Karpas-422 (cell line): ENCODE measurements at regions not wholly inside any gene's neighbourhood (a gene's known extent, or its start where the extent isn't known, plus 50 kb on each side); places are given as distances from the start of the nearest gene placed in this dataset.
"Not testable (repeated sequence)": the region's sequence is repeated elsewhere in the genome, so short reads cannot be mapped to it uniquely, and the experiment has no call there.

Experiments
- DNase-seq: peaks from one replicate; pipeline ENCODE4 v3.0.0-alpha.2; 2015
- H2AFZ ChIP-seq: fragments of 200-600 bp; sonication (generic); 2 replicates; pipeline ENCODE4 v1.6.1; 2014; ENCODE audit warnings: antibody characterized with exemption, low read length, mixed read lengths
- H3K27ac ChIP-seq: fragments of 200-600 bp; sonication (generic); 2 replicates; pipeline ENCODE4 v1.5.1; 2014; ENCODE audit warnings: mild to moderate bottlenecking, low read length, moderate library complexity
- H3K27me3 ChIP-seq: fragments of 200-600 bp; sonication (generic); 2 replicates; pipeline ENCODE4 v1.6.1; 2014; ENCODE audit warnings: low read length, mixed read lengths
- H3K36me3 ChIP-seq: fragments of 200-600 bp; sonication (generic); 2 replicates; pipeline ENCODE4 v1.6.1; 2014; ENCODE audit warnings: low read length, mixed read lengths; ENCODE audit not compliant: insufficient read depth
- H3K4me1 ChIP-seq: fragments of 200-600 bp; sonication (generic); 2 replicates; pipeline ENCODE4 v1.6.1; 2014; ENCODE audit warnings: mild to moderate bottlenecking, low read length, mixed read lengths
- H3K4me2 ChIP-seq: fragments of 200-600 bp; sonication (generic); 2 replicates; pipeline ENCODE4 v1.6.1; 2014; ENCODE audit warnings: low read length, low read depth, mild to moderate bottlenecking; ENCODE audit not compliant: poor library complexity, severe bottlenecking
- H3K4me3 ChIP-seq: fragments of 200-600 bp; sonication (generic); 2 replicates; pipeline ENCODE4 v1.5.1; 2014; ENCODE audit warnings: mild to moderate bottlenecking, antibody characterized with exemption, low read length, mixed read lengths
- H3K79me2 ChIP-seq: fragments of 200-600 bp; sonication (generic); 2 replicates; pipeline ENCODE4 v1.6.1; 2014; ENCODE audit warnings: mild to moderate bottlenecking, low read length, mixed read lengths
- H3K9ac ChIP-seq: fragments of 200-600 bp; sonication (generic); 2 replicates; pipeline ENCODE4 v1.6.0; 2014; ENCODE audit warnings: low read length
- H3K9me2 ChIP-seq: fragments of 200-600 bp; sonication (generic), shearing (Covaris generic); replicated peaks from 2 replicates; pipeline ENCODE4 v1.6.0; 2014; ENCODE audit warnings: mild to moderate bottlenecking, low read length, moderate library complexity; ENCODE audit not compliant: insufficient read depth
- H3K9me3 ChIP-seq: fragments of 300-700, 200-600 bp; sonication (generic); 2 replicates; pipeline ENCODE4 v1.6.1; 2014; ENCODE audit warnings: low read length, mixed read lengths
- H4K20me1 ChIP-seq: fragments of 200-600 bp; sonication (generic); 2 replicates; pipeline ENCODE4 v1.6.1; 2014; ENCODE audit warnings: mild to moderate bottlenecking, antibody characterized with exemption, low read length, low read depth; ENCODE audit not compliant: insufficient read depth

GRCh38 chr5:121049971-121050370 is 585.9 kb downstream of the PRR16 start:
- Histone ChIP-seq H3K9me3 (peaks cover 2% of the 10 kb centered on the region), H3K9ac (no peak overlapping the region), H4K20me1 (no peaks in the 10 kb centered on the region), H3K4me1 (no peaks in the 10 kb centered on the region), H3K4me2 (no peak overlapping the region), H3K27ac (no peak overlapping the region), H2AFZ (no peak overlapping the region), H3K36me3 (no peaks in the 10 kb centered on the region), H3K79me2 (no peaks in the 10 kb centered on the region), H3K27me3 (no peaks in the 10 kb centered on the region), H3K4me3 (no peak overlapping the region), H3K9me2 (no peaks in the 10 kb centered on the region)
- DNase-seq, result no peak

- H3K4me2 ChIP-seq, result no peak overlapping the region
- DNase-seq, result no peak
- H4K20me1 ChIP-seq, result no peaks in the 10 kb centered on the region
- H3K36me3 ChIP-seq, result no peaks in the 10 kb centered on the region
- no peak overlapping the region for H3K27ac ChIP-seq
- no peaks in the 10 kb centered on the region for H3K4me1 ChIP-seq
- no peaks in the 10 kb centered on the region for H3K79me2 ChIP-seq
- no peak overlapping the region for H2AFZ ChIP-seq
- no peak overlapping the region for H3K4me3 ChIP-seq
- no peaks in the 10 kb centered on the region for H3K27me3 ChIP-seq
- H3K9ac ChIP-seq, result no peak overlapping the region
- no peaks in the 10 kb centered on the region; the same call in 1 of the 2 replicates for H3K9me3 ChIP-seq
- H3K9me2 ChIP-seq, result 0 out of 2 replicates have a peak, but pooled peaks cover 7% of the 10 kb centered on the region
Measured at GRCh38 chr5:121053055-121053985, 589.2 kb downstream of the PRR16 start.

DNA sequence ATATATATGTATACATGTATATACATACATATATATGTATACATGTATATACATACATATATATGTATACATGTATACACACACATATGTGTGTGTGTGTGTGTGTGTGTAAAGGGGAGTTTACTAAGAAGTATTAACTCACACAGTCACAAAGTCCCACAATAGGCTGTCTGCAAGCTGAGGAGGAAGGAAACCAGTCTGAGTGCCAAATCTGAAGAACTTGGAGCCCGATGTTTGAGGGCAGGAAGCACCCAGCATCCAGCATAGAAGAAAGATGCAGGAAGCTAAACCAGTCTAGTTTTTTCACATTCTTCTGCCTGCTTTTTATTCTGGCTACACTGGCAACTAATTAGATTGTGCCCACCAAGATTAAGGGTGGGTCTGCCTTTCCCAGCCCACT is 591.5 kb downstream of the PRR16 start:
- Histone ChIP-seq H4K20me1 (no peaks in the 10 kb centered on the region), H3K27ac (no peak overlapping the region), H3K9ac (no peak overlapping the region), H3K9me2 (0 out of 2 replicates have a peak, but pooled peaks cover 7% of the 10 kb centered on the region), H3K4me3 (no peak overlapping the region), H3K36me3 (no peaks in the 10 kb centered on the region), H2AFZ (no peak overlapping the region), H3K27me3 (no peaks in the 10 kb centered on the region), H3K4me2 (no peak overlapping the region), H3K79me2 (no peaks in the 10 kb centered on the region), H3K9me3 (peaks cover 4% of the 10 kb centered on the region), H3K4me1 (no peaks in the 10 kb centered on the region)
- no peak for DNase-seq

- not testable (repeated sequence) for H3K4me1 ChIP-seq, H3K36me3 ChIP-seq, H3K27me3 ChIP-seq, H3K4me3 ChIP-seq, H4K20me1 ChIP-seq, H3K9ac ChIP-seq, H2AFZ ChIP-seq, H3K79me2 ChIP-seq, H3K27ac ChIP-seq, H3K9me2 ChIP-seq, DNase-seq, H3K4me2 ChIP-seq
- H3K9me3 ChIP-seq, result peaks cover 11% of the 10 kb centered on the region; the same call in 1 of the 2 replicates
Measured at GRCh38 chr5:121064241-121064640, 600.1 kb downstream of the PRR16 start.

DNA sequence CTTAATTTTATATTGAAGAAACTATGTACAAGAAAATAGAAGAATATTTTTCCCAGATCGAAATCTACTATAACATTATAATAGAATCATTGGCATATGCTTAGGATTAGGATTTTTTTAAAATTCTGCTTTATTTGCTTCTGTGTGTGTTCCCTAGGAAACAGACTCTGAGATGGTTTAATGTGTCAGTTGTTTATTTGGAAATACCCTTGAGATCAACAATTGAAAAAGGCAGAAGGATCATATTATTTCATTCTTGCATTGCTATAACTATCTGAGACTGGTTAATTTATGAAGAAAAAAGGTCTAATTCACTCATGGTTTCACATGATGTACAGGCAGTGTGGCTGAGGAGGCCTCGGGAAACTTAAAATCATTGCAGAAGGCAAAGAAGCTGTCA is 622.6 kb downstream of the PRR16 start:
- no peaks in the 10 kb centered on the region for H4K20me1 ChIP-seq
- peaks cover 7% of the 10 kb centered on the region for H3K9me3 ChIP-seq
- H3K4me3 ChIP-seq, result no peak overlapping the region
- no peak overlapping the region for H3K27ac ChIP-seq
- no peaks in the 10 kb centered on the region for H3K9me2 ChIP-seq
- no peak overlapping the region for H2AFZ ChIP-seq
- H3K79me2 ChIP-seq, result no peaks in the 10 kb centered on the region
- H3K4me2 ChIP-seq, result no peak overlapping the region
- H3K27me3 ChIP-seq, result no peaks in the 10 kb centered on the region
- H3K36me3 ChIP-seq, result no peaks in the 10 kb centered on the region
- no peaks in the 10 kb centered on the region for H3K4me1 ChIP-seq
- DNase-seq, result no peak
- no peak overlapping the region for H3K9ac ChIP-seq

- no peaks in the 10 kb centered on the region for H4K20me1 ChIP-seq
- no peaks in the 10 kb centered on the region; the same call in 1 of the 2 replicates for H3K9me2 ChIP-seq
- DNase-seq, result no peak
Measured at GRCh38 chr5:121087560-121087959, 623.5 kb downstream of the PRR16 start.

DNA sequence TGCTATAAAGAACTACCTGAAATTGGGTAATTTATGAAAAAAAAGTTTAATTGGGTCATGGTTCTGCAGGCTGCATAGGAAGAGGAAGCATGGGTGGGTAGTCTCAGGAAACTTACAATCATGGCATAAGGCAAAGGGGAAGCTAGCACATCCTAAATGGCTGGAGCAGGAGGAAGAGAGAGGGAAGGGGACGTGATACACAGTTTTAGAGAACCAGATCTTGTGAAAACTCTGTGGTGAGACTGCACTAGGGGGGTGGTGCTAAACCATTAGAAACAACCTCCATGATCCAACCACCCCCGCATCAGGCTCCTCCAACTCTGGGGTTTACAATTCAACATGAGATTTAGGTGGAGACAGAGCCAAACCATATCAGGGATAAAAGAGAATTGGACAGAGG is 624.2 kb downstream of the PRR16 start:
- H3K4me2 ChIP-seq, result no peak overlapping the region
- H3K27me3 ChIP-seq, result no peaks in the 10 kb centered on the region
- no peak for DNase-seq
- no peaks in the 10 kb centered on the region for H3K36me3 ChIP-seq
- no peak overlapping the region for H3K27ac ChIP-seq
- H3K4me3 ChIP-seq, result no peak overlapping the region
- H3K4me1 ChIP-seq, result no peaks in the 10 kb centered on the region
- no peaks in the 10 kb centered on the region for H4K20me1 ChIP-seq
- H3K9ac ChIP-seq, result no peak overlapping the region
- peaks cover 7% of the 10 kb centered on the region for H3K9me3 ChIP-seq
- H3K79me2 ChIP-seq, result no peaks in the 10 kb centered on the region
- no peak overlapping the region for H2AFZ ChIP-seq
- H3K9me2 ChIP-seq, result no peaks in the 10 kb centered on the region; the same call in 1 of the 2 replicates

More at GRCh38 chr5:121087560-121087959, 623.5 kb downstream of the PRR16 start:
- no peak overlapping the region for H3K4me3 ChIP-seq
- no peaks in the 10 kb centered on the region for H3K4me1 ChIP-seq
- no peaks in the 10 kb centered on the region for H3K27me3 ChIP-seq
- no peaks in the 10 kb centered on the region for H3K79me2 ChIP-seq
- H3K9me3 ChIP-seq, result peaks cover 7% of the 10 kb centered on the region
- H3K4me2 ChIP-seq, result no peak overlapping the region
- no peak overlapping the region for H2AFZ ChIP-seq
- no peak overlapping the region for H3K9ac ChIP-seq
- no peak overlapping the region for H3K27ac ChIP-seq
- H3K36me3 ChIP-seq, result no peaks in the 10 kb centered on the region

GRCh38 chr5:121090822-121091221 is 626.7 kb downstream of the PRR16 start:
- H3K27me3 ChIP-seq, result no peaks in the 10 kb centered on the region
- no peak overlapping the region for H3K4me2 ChIP-seq
- H3K27ac ChIP-seq, result no peak overlapping the region
- H3K36me3 ChIP-seq, result no peaks in the 10 kb centered on the region
- H2AFZ ChIP-seq, result no peak overlapping the region
- DNase-seq, result no peak
- H3K4me3 ChIP-seq, result no peak overlapping the region
- H3K9me3 ChIP-seq, result peaks cover 7% of the 10 kb centered on the region
- H3K9me2 ChIP-seq, result no peaks in the 10 kb centered on the region; the same call in 1 of the 2 replicates
- H3K4me1 ChIP-seq, result no peaks in the 10 kb centered on the region
- H4K20me1 ChIP-seq, result no peaks in the 10 kb centered on the region
- no peak overlapping the region for H3K9ac ChIP-seq
- no peaks in the 10 kb centered on the region for H3K79me2 ChIP-seq
